ENCODE measurements at regions not wholly inside any gene's neighbourhood (a gene's known extent, or its start where the extent isn't known, plus 50 kb on each side); places are given as distances from the start of the nearest gene placed in this dataset.

DNA sequence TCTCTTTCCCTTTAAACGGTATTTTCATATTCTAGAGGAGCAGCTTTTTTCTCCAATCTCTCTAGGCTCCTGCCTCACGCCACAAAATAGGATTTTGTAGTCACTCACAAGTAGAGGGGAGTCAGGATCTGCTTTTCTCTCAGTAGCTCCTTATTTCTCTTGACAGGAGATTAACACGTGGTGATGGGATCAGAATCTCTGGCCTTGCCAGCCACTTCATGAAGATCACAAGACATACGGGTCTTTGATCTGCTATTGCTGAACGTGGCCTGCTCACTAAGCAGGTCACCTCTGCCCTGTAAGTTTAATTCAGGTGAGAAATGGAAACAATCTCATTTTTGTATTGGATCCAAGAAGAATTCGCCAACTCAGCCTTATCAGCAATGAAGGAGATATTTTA is 257.5 kb downstream of the DIRAS2 start:
- TF ChIP-seq GTF2F1 (IDR thresholded peaks at IDR 0.05; ENCODE audit: borderline replicate concordance, low read depth, low read length) (no peak), SP1 (IDR thresholded peaks at IDR 0.05; ENCODE audit: low read depth, low read length) (no peak), JUND (IDR thresholded peaks at IDR 0.05; ENCODE audit: low read length) (no peak), EP300 (IDR thresholded peaks at IDR 0.05; ENCODE audit: borderline replicate concordance in 1 of 2, low read depth in 2 of 2, low read length in 2 of 2) (no peak), POLR2A (IDR thresholded peaks at IDR 0.05; ENCODE audit: control extremely low read depth in 1 of 2, low read depth in 2 of 2, low read length in 2 of 2) (no peak)

Measured in H1 (cell line).